ENCODE measurements at regions not wholly inside any gene's neighbourhood (a gene's known extent, or its start where the extent isn't known, plus 50 kb on each side); places are given as distances from the start of the nearest gene placed in this dataset.

DNA sequence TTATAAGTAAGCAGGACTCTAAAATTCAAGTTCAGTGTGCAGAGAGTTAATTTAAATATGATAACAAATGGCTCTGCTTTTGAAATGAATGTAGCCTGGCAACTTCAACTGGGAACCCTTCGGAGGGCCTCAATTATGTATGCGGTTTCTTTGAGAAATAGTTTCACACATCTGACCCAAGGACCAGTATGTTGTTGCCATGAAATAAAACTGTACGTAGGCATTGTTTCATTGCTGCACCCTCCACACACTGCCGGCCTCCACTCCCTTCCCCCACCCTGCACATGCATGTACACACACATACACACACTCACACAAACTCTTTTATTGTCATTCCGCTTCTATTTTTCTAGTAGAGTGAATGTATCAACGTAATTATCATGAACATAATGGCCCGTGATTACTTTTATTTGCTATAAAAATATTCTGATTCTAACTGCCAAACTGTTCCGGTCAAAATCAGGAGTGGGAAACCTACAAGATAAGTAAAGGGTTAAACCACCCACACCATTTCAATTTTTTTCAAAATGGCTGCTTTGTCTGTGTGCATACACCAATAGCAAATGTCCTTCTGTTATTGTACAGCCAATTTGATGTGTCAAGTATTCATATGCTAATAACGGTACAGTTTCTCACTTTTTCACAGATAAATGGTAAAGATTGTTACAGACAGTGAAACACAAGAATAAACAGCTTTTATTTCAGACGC is 215.5 kb upstream of the TMEM161B start:
- H3K4me1 ChIP-seq (ENCODE audit: low read depth), result no peaks in the 10 kb centered on the region
- no peaks in the 10 kb centered on the region for H3K9me3 ChIP-seq
- H3K36me3 ChIP-seq (ENCODE audit: low read depth), result no peaks in the 10 kb centered on the region
- TF ChIP-seq, protein P1, sequence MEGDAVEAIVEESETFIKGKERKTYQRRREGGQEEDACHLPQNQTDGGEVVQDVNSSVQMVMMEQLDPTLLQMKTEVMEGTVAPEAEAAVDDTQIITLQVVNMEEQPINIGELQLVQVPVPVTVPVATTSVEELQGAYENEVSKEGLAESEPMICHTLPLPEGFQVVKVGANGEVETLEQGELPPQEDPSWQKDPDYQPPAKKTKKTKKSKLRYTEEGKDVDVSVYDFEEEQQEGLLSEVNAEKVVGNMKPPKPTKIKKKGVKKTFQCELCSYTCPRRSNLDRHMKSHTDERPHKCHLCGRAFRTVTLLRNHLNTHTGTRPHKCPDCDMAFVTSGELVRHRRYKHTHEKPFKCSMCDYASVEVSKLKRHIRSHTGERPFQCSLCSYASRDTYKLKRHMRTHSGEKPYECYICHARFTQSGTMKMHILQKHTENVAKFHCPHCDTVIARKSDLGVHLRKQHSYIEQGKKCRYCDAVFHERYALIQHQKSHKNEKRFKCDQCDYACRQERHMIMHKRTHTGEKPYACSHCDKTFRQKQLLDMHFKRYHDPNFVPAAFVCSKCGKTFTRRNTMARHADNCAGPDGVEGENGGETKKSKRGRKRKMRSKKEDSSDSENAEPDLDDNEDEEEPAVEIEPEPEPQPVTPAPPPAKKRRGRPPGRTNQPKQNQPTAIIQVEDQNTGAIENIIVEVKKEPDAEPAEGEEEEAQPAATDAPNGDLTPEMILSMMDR (IDR thresholded peaks at IDR 0.05), result no peak
- intact Hi-C loops (cut with DNase I, micrococcal nuclease), result no loop called here
- no peak for ATAC-seq
- no peak for DNase-seq
- no peak overlapping the region for H3K4me3 ChIP-seq

DNA sequence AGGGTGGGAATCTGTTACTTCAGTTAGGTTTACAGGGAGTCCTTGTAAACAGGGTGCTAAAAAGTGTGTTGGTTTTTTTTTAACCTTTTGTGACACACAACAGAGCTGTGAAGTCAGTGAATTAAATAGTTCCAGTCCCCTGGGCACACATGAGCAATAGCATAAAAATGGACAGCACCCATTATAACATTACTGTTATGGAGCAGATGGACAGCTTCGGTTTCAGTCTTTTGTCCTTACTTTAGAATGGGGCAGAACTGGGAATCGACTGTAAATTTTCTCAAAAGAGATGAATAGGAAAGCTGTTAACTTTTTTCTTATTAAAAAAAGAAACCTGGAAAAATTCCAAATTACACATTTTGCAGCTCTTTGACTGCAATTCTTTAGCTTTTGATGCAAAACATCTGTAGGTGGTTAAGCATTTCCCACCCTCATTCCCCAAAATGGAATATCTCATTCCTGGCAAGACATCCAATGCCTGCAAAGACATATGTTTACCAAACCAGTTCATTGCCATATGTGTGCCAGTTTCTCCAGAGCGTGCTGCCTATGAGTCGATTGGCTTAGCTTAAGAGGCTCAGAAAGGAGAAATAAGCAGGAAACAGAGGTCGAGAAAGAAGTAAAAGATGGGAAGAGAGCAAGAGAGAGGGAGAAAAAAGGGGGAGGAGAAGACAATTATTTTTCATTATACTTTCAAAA is 212.3 kb upstream of the TMEM161B start:
- no peaks in the 10 kb centered on the region for H3K4me1 ChIP-seq (ENCODE audit: low read depth)
- DNase-seq (no peak), ATAC-seq (no peak)
- no peaks in the 10 kb centered on the region for H3K36me3 ChIP-seq (ENCODE audit: low read depth)
- no peak overlapping the region for H3K4me3 ChIP-seq
- no peaks in the 10 kb centered on the region for H3K9me3 ChIP-seq
- TF ChIP-seq, protein P1 (IDR thresholded peaks at IDR 0.05), result no peak
- intact Hi-C loops (cut with DNase I, micrococcal nuclease), result no loop called here

DNA sequence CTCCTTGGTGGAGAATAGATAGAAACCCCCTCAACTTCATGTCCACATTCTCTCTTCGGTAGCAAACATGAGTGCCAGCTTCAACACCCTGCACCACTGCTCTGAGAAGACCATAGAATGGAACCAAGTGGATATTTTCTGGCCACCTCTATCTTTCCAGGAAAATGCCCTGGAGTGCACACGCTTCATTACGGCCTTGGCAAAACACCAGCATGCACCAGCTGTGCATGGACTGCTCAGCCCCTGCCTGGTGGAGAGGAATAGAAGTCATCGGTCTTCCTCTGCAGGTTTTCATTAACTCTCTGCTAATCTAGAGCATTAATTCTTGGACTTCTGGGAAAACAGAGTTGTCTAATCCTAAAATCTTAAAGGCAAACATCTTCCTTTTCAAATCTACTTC is 211.6 kb upstream of the TMEM161B start:
- Histone ChIP-seq H3K9me3 (no peaks in the 10 kb centered on the region), H3K36me3 (ENCODE audit: low read depth) (no peaks in the 10 kb centered on the region), H3K4me1 (ENCODE audit: low read depth) (no peaks in the 10 kb centered on the region), H3K4me3 (no peak overlapping the region)
- TF ChIP-seq, protein P1 (IDR thresholded peaks at IDR 0.05), result no peak
- ATAC-seq, result no peak
- DNase-seq, result no peak
- intact Hi-C loops (cut with DNase I, micrococcal nuclease), result no loop called here

DNA sequence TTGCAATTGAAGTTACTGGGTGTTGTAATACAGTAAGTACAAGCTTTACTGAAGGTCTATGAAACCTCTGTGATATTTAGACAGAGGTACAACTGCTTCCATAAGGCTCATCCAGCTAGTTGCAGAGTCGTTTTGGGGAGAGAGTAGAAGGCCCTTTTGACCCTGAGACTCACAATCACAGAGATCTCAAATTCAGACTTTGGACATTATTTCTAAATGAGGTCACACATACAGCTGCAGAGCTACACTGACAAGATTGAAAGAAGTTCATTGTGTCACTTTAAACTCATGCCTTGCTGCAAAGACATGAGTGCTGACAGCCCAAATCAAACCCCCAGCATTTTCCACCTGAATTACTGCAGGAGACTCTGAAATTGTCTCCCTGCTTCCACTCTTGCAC is 205.9 kb upstream of the TMEM161B start:
- DNase-seq (no peak), ATAC-seq (no peak)
- no peaks in the 10 kb centered on the region for H3K9me3 ChIP-seq
- H3K36me3 ChIP-seq (ENCODE audit: low read depth), result no peaks in the 10 kb centered on the region
- H3K4me1 ChIP-seq (ENCODE audit: low read depth), result no peaks in the 10 kb centered on the region
- intact Hi-C loops (cut with DNase I, micrococcal nuclease), result no loop called here
- no peak overlapping the region for H3K4me3 ChIP-seq
- TF ChIP-seq, protein P1 (IDR thresholded peaks at IDR 0.05), result no peak

DNA sequence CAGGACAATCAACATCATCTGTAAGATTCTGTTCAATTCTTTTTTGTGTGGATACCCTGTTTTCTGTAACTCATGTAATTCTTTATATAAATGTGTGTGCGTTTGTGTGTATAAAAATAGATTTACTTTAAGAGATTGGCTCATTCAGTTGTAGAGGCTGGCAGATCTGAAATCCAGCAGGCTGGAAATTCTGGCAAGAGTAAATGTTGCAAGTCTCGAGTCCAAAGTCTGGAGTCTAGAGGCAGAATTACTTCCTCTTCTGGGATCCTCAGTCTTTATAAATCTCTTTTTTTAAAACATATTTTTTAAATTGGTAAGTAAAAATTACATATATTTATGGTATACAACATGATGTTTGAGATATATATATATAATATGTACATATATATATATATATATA is 202.1 kb upstream of the TMEM161B start:
- Histone ChIP-seq H3K9me3 (no peaks in the 10 kb centered on the region), H3K36me3 (ENCODE audit: low read depth) (no peaks in the 10 kb centered on the region), H3K4me3 (no peak overlapping the region), H3K4me1 (ENCODE audit: low read depth) (no peaks in the 10 kb centered on the region)
- peak in 1 of 3 donors; percentile 30 for DNase-seq
- intact Hi-C loops (cut with DNase I, micrococcal nuclease), result no loop called here
- ATAC-seq, result peak; percentile 74
- TF ChIP-seq, protein P1 (IDR thresholded peaks at IDR 0.05), result no peak
